ENCODE measurements at regions not wholly inside any gene's neighbourhood (a gene's known extent, or its start where the extent isn't known, plus 50 kb on each side); places are given as distances from the start of the nearest gene placed in this dataset.

GRCh38 chr6:144471986-144472385 lies 186.9 kb downstream of the UTRN start:
- DNase-seq (ENCODE audit: low spot score) = no peak
- TF ChIP-seq, protein P1, sequence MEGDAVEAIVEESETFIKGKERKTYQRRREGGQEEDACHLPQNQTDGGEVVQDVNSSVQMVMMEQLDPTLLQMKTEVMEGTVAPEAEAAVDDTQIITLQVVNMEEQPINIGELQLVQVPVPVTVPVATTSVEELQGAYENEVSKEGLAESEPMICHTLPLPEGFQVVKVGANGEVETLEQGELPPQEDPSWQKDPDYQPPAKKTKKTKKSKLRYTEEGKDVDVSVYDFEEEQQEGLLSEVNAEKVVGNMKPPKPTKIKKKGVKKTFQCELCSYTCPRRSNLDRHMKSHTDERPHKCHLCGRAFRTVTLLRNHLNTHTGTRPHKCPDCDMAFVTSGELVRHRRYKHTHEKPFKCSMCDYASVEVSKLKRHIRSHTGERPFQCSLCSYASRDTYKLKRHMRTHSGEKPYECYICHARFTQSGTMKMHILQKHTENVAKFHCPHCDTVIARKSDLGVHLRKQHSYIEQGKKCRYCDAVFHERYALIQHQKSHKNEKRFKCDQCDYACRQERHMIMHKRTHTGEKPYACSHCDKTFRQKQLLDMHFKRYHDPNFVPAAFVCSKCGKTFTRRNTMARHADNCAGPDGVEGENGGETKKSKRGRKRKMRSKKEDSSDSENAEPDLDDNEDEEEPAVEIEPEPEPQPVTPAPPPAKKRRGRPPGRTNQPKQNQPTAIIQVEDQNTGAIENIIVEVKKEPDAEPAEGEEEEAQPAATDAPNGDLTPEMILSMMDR (IDR thresholded peaks at IDR 0.05; ENCODE audit: extremely low read depth, missing control alignments) = no peak

- DNase-seq (ENCODE audit: low spot score) = no peak
- TF ChIP-seq, protein P1 (IDR thresholded peaks at IDR 0.05; ENCODE audit: extremely low read depth, missing control alignments) = no peak
Observed at GRCh38 chr6:144474290-144474689, 189.2 kb downstream of the UTRN start.

DNA sequence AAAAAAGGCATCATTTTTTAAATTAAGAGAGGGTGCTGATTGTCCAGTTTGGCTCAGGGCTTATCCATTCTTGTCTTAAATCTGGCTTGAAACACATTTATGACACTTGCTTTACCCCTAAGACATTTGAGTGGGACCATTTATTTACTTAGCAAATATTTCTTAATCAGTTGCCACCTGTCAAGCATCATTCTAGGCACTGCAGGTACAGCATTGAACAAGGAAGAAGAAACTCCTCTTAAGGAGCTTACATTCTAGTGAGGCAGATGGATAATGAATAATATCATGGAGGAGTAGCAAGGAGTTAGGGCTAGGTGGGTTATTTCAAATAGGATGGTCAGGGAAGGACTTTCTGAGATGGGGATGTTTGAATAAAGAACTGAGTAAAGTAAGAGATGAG lies 189.8 kb downstream of the UTRN start:
- TF ChIP-seq, protein P1 (IDR thresholded peaks at IDR 0.05; ENCODE audit: extremely low read depth, missing control alignments) = no peak
- DNase-seq (ENCODE audit: low spot score) = no peak

GRCh38 chr6:144475411-144475810 lies 190.3 kb downstream of the UTRN start:
- TF ChIP-seq, protein P1 (IDR thresholded peaks at IDR 0.05; ENCODE audit: extremely low read depth, missing control alignments) = no peak
- no peak for DNase-seq (ENCODE audit: low spot score)

GRCh38 chr6:144476286-144476685 lies 191.2 kb downstream of the UTRN start:
- DNase-seq (ENCODE audit: low spot score) = no peak
- TF ChIP-seq, protein P1 (IDR thresholded peaks at IDR 0.05; ENCODE audit: extremely low read depth, missing control alignments) = no peak

DNA sequence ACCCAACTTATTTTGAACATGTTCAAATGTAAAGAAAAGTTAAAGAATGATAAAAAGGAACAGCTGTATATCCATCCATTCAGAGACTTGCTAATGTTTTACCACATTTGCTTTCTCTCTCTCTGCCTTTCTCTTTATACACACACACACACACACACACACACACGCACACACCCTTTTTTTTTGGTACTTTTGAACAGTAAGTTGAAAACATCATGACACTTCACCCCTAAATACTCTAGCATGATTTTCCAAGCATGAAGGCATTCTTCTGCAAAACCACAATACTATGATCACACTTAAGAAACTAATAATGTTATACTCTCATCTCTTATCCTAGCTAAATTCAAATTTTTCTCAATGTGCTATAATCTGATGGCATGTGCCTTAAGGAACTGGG lies 192.3 kb downstream of the UTRN start:
- TF ChIP-seq, protein P1 (IDR thresholded peaks at IDR 0.05; ENCODE audit: extremely low read depth, missing control alignments) = no peak
- no peak for DNase-seq (ENCODE audit: low spot score)

DNA sequence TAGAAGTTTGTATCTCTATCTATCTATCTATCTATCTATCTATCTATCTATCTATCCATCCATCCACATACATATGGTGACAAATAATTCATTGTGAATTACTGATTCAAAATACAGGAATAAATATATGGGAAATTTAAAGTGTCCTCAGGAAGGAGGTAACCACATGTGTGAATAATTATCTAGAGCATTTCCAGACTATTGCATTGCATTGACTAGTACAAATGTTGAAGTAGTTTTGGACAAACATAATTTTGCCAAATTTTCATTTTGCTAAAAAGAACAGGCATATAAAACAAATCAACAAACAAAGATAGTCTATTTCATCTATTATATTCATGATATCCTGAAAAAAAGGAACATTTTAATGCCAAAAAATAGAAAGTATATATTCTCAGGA lies 192.7 kb downstream of the UTRN start:
- TF ChIP-seq, protein P1 (IDR thresholded peaks at IDR 0.05; ENCODE audit: extremely low read depth, missing control alignments) = no peak
- no peak for DNase-seq (ENCODE audit: low spot score)

All from GM20000 (cell line).